Astrocyte (in vitro differentiated cells and primary cell): ENCODE measurements at regions not wholly inside any gene's neighbourhood (a gene's known extent, or its start where the extent isn't known, plus 50 kb on each side); places are given as distances from the start of the nearest gene placed in this dataset.

Source experiments
- EZH2 ChIP-seq: IDR thresholded peaks from 2 replicates; pipeline ENCODE4 v1.6.1; 2012; ENCODE audit warnings: mild to moderate bottlenecking, low read length, inconsistent platforms; ENCODE audit not compliant: insufficient read depth
- TF ChIP-seq, protein P1 (sequence below): IDR thresholded peaks from 2 replicates; pipeline ENCODE4 v1.5.1; 2011; ENCODE audit warnings: low read depth, mild to moderate bottlenecking, inconsistent platforms, low read length, moderate library complexity; ENCODE audit not compliant: insufficient read depth

DNA sequence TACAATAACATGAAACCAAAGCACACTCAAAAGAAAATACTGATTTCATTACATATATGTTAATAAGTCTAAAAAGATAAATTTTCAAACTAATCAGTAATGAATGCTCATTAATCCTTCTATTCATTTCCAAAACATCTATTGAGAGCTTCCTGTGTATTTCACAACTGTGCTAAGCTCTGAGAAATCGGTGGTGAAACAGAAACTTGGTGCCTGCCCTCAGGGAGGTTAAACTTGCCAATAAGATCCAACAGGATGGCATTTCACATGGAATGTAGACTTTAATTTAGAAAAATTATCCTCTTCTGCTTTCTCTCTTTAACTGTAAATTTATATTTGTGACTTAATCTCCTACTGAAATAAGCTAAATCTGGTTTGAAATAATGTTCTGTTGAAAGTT is 70.9 kb upstream of the SLC38A4 start:
- TF ChIP-seq, protein P1, sequence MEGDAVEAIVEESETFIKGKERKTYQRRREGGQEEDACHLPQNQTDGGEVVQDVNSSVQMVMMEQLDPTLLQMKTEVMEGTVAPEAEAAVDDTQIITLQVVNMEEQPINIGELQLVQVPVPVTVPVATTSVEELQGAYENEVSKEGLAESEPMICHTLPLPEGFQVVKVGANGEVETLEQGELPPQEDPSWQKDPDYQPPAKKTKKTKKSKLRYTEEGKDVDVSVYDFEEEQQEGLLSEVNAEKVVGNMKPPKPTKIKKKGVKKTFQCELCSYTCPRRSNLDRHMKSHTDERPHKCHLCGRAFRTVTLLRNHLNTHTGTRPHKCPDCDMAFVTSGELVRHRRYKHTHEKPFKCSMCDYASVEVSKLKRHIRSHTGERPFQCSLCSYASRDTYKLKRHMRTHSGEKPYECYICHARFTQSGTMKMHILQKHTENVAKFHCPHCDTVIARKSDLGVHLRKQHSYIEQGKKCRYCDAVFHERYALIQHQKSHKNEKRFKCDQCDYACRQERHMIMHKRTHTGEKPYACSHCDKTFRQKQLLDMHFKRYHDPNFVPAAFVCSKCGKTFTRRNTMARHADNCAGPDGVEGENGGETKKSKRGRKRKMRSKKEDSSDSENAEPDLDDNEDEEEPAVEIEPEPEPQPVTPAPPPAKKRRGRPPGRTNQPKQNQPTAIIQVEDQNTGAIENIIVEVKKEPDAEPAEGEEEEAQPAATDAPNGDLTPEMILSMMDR = no peak
- no peak for TF ChIP-seq EZH2
